ENCODE measurements at regions not wholly inside any gene's neighbourhood (a gene's known extent, or its start where the extent isn't known, plus 50 kb on each side); places are given as distances from the start of the nearest gene placed in this dataset.

GRCh38 chr6:169164451-169164850 is 89.2 kb downstream of the THBS2 start:
- TF ChIP-seq EZH2 (IDR thresholded peaks at IDR 0.05; ENCODE audit: borderline replicate concordance, insufficient read depth, low read depth, low read length, poor library complexity, severe bottlenecking) (no peak), CTCF (IDR thresholded peaks at IDR 0.05) (no peak)

Data from B cell (primary cell).